GM18520 (cell line): ENCODE measurements at regions not wholly inside any gene's neighbourhood (a gene's known extent, or its start where the extent isn't known, plus 50 kb on each side); places are given as distances from the start of the nearest gene placed in this dataset.

Source experiments
- ATAC-seq: cut with Tn5 transposase; IDR thresholded peaks from one replicate; pipeline ENCODE4 v1.9.1; 2021; ENCODE audit not compliant: unreplicated experiment

DNA sequence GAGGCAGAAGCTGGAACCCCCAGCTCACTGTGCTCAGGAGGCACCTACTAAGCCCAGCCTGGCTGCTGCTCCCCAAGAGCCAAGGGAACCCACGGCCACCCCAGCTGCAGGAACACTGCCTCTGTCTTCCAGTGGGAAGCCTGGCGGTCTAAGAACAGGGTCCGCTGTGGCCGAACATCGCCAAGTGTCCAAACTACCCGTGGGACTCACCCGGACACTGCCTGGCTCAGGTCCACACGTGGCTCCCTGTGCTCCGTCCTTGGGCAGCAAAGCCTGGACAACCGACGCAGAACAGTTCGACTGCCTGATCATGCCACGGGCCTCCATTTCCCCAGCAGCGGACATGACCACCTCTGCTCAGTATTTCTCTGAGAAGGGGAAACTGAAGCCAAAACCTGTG, 747.0 kb downstream of the BRD1 start:
- no peak for ATAC-seq

DNA sequence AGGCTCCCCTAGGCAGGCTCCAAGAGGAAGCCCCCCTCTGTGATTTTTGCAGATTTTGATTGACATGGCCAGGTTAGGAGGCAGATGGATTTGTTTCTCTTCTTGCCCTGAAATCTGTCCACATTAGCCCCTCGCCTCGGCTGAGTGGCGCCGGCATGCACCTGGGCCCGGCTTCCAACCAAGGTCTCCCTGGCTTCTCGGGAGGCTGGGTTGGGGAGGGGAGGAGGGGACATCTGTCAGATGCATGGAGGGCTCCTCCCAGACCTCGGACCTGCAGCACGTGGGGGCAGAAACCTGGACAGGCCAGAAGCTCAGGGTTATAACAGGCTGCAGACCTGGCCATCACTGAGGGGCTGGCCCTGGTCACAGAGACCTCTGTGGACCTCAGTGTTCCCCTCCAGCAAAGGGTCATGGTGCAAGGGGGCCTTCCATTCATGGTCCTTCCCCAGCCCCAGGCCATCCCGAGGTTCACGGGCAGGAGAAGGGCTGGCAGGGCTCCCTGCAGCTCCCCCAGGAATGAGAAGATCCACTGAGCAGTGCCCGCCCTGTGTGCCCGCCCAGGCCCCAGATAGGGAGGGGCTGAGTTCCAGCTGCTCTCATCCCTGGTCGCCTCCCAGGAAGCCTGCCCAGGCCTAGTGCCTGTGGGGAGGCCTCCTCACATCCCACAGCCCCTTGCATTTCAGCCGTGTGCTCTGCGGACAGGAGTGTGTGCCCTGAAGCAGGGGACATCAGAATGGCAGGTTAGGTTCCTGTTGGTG, 747.8 kb downstream of the BRD1 start:
- ATAC-seq = no peak

DNA sequence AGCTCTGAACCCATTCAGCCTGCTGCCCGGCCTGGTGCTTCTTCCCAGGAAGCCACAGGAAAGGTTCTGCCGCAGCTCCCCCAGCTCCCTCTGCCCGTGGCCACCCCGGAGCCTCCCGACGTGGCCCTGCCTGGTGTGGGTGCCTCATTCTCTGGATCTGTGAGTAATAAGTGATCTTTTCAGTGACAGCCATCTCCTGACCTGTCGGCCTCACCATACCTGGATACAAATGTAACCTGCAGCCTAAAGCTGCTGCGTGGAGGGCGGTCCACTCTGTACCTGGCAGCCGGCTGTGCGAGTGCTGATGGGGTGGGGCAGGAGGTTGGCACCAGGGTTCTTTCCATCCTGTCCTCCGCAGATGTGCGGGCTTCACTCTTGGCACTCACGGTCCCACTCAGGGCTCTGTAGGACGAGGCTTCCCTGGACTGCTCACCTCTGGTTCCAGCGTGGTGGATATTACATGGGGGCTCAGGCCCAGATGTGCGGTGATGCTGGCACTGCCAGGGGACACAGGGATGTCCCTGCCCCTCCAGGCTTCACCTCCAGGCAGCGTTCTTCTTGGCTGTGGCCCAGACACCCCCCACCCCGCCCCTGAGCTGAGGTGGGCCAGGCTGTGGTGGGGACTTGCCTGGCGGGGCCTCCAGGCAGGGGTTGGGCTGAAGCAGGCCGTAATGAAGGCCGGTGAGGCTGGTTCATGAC, 748.5 kb downstream of the BRD1 start:
- no peak for ATAC-seq

DNA sequence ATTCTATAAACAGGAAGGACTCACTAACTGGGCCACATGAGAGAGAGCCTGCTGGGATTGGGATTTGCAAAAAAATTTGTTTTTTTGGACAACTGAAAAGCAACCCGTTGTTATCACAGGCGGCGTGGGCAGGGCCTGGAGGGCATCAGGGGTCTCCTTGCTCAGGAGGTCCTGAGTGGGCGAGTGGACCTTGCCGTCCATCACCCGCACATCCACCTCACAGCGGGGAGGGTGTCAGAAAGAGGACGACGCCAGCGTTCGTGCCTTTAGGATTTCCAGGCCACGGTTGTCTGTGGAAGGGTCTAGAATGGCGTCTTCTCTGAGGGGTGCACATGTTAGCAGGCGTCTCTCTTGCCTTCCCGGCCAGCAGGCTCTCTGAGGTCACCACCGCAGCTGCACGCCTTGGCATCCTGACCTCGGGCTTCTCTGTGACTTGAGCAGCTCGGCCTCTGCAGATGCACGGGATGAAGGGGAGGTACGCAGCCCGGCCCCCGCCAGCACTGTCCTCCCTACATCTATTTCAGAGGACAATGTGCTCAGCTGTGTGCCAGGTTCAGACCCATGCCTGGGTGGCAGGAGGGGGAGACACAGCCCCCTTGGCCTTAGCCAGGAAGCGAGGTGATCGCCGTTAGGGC, 749.5 kb downstream of the BRD1 start:
- ATAC-seq = no peak

DNA sequence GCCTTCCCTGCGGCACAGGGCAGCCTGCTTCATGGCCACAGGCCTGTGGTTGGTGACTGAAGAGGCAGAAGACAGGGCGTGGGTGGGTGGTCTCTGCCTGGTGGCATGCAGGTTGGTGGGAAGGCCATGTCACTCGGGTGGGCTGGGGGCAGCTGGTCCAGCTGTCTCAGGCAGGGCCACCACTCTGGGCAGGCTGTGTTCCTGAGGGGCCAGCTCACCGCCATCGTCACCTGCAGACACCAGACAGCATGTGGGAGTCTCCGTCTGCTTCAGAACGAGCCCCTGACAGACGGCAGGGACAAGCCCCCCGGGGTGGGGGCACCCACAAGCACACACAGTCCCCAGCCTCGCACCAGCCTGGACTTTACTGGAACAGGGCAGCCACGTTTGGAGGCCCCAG, 750.1 kb downstream of the BRD1 start:
- ATAC-seq = no peak

DNA sequence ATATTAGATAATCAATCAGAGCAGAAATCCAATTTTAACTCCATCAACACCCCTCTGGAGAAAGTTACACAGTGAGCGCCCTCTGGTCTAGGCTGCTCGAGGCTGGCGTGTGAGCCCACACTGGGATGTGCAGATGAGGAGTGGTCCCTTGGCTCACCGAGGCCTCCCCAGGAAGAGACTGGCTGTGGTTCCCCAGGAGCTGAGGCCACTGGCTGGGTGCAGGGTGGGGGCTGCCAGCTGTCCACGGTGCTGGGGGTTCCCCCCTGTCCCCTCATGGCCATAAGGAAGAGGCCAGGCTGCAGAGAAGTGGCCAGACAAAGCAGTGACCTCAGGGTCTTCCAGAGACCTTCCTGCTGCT, 750.7 kb downstream of the BRD1 start:
- ATAC-seq = no peak

DNA sequence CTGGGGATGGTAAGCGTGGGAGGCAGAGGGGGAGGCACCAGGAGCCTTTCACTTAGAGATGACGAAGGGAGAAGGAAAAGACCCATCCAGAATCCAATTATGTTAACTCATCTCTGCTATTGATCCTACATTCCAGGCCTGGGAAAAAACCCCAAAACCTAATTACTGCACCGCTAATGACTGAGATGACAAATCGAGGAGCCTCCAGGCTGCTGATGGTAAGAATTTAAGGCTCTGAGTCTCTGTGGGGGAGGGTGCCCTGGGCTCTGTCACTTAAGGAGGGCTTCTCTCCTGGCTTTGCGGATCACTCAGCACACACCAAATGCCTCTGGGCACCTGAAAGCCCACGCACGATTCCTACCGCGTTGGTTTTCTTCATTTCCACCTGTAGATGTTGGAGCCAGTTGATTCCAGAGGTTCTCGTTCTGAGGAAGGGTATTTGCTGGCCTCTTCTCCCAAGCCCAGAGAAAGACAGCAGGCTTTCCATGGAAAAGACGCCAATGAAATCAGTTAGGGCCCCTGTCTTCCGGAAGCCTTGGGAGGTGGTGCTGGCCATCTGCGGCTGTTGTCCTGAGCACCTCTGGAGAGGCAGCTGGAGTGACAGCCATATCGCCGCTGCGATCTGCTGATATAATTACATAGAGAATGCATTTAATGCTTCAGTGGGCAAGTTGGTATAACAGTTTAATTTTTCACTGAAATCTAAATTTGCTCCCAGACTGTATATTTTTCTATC, 751.2 kb downstream of the BRD1 start:
- no peak for ATAC-seq

DNA sequence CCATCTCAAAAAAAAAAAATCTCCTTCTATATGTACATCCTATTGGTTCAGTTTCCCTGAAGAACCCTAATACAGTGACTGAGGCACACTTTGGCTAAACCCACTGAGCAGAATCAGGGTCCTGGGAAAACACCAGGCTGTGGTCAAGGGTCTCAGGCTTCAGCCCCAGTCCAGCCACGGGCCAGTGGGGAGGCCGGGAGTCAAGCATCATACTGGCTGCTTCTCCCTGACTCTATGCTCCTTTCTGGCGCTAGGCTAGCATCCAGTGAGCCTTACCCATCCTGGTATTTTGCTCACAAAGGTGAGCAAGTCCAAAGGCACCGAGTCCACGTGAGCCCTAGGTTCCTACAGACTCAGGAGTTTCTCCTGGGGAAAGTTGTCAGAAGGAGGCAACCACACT, 752.5 kb downstream of the BRD1 start:
- ATAC-seq = no peak

DNA sequence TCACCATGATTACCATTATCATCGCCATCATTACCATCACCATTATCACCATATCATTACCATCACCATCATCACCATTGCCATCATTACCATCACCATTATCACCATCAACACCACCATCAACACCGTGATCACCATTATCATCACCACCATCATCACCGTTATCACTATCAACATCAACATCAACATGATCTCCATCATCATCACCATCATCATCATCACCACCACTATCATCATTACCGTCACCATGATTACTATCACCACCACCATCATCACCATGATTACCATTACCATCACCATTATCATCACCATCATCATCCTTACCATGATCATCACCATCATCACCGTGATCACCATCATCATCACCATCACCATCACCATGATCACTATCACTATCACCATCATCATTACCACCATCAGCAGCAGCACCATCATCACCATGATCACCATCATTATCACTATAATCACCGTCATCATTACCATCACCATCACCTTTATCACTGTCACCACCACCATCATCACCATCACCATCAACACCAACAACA, 753.7 kb downstream of the BRD1 start:
- ATAC-seq = no peak

DNA sequence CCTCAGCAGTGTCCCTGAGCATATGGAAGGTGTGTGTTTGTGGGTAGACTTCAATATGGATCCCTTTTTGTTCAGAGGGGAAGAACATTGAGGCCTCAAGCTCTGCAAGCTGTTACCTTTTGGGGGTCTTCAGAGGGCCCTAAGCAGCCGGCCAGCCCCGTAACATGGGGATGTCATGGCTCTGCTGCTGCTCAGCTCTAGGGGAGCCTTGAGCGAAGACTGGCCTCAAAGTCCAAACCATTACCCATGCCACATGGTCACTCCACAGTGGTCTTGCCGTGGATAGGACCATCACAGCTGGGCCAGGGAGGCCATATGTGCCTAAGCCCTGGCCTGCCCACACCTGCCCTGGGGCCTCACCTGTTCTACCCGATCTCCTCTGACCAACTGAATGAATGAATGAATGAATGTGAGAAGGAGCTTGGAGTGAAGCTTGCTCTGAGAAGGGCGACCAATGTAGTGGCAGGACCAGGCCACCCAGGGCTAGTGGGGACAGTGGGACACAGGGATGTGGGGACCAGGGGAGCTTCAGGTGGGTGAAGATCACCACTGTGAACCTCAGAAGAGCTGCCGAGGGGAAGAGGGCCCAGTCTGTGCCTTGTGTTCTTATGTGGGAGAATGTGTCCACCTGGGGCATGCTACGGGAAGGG, 754.6 kb downstream of the BRD1 start:
- ATAC-seq = no peak

DNA sequence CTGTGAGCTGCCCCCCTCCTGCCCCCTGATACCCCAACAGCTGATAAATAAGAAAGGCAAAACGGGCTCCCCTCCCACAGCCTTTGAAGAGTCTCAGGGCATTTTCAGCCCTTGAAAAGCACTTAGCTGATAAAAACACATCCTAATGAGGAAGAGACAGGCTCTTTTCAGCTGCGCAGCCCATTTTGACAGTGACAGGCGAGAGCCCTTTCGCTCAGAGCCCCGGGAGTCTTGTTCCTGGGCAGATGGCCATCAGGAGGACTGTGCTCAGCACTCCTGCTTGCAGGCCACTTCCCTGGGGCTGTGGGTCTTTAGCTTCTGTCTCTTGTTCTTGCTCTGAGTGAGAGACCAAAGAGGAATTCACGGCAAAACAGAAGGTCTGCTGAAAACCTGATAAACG, 757.2 kb downstream of the BRD1 start:
- no peak for ATAC-seq

DNA sequence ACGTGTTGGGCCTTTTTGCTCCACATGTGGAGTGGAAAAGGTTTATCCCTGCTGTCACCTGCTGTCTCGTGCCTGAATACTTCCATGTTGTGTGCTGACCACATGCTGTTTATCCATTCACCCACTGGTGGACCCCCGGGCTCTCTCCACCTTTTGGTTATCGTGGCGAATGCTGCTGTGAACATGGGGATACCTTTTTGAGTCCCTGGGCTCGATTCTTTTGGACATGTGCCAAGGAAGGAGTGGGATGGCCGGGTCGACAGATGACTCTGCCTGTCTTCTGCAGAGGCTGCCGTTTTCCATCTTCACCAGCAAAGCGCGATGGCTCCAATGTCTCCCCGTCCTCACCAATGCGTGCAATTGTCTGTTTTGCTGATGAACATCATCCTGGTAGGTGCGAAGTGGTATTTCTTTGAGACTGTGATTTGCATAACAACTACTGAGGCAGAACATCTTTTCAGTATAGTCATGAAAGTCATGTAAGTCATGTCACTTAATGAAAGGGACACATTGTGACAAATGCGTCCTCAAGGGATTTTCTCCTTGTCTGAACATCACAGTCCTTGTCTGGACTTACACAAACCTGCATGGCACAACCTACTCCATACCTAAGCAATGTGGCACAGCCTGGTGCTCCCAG, 758.7 kb downstream of the BRD1 start:
- ATAC-seq = no peak

DNA sequence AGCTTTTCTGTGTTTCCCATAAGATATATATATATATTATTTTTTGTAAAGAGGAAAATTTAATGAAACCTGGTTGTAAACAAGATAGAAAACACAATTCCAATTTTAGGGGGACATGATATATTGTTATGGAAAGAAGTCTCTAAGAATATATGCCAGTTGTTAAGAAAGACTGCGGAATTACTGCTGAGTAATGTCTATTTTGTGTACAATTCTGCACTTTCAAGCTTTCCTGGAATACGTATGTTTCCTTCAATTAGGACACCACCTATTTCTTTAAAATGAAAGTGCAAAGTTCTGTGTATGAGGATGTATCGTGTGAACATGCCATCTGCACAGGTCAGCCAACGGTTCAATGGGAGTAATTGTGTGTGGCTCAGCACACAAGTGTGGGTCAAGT, 760.2 kb downstream of the BRD1 start:
- no peak for ATAC-seq

DNA sequence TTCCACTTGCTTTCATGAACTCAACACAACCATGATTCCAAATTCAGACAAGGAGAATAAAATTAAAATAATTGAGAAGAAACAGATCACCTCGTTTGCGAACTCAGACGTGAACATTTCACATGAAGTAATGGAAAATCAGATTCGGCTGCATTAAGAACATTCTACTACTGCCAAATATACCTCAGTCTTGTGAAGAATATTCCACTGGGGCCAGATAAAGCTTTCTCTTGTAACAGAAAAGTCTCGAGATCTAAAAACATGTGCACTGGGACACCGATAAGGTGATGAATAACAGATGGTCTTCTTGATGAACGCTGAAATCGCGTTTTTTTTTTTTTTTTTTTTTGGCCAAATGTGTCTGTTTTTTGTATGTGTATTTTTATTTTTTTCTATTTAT, 761.1 kb downstream of the BRD1 start:
- no peak for ATAC-seq

DNA sequence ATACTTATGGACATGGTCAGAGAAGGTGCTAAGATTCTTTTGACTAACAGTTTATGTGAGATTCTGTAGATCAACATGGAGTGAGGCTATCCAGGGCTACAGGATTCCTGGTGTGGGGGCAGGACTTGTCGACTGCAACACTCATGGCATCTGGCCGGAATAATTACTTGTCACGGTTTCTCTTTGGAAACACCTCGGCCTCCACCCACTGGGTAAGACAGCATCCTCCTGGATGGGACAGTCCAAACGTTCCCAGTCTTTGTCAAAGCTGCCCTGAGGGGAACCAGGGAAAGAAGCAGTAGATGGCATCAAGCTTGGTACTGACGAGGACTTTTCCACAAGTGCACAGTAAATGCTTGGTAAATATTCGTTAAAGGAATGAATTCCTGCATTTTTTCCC, 762.8 kb downstream of the BRD1 start:
- no peak for ATAC-seq

DNA sequence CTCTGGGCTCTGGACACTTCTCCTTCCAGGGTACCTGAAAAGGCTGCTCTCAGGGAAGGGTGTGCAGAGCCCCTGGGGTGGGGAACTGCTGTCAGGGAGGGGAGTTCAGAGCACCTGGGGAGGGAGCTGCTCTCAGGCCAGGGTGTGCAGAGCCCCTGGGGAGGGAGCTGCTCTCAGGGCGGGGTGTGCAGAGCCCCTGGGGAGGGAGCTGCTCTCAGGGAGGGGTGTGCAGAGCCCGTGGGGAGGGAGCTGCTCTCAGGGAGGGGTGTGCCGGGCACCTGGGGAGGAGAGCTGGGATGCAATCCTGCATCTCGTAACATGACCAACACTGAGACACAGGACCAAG, 764.2 kb downstream of the BRD1 start:
- ATAC-seq = no peak

DNA sequence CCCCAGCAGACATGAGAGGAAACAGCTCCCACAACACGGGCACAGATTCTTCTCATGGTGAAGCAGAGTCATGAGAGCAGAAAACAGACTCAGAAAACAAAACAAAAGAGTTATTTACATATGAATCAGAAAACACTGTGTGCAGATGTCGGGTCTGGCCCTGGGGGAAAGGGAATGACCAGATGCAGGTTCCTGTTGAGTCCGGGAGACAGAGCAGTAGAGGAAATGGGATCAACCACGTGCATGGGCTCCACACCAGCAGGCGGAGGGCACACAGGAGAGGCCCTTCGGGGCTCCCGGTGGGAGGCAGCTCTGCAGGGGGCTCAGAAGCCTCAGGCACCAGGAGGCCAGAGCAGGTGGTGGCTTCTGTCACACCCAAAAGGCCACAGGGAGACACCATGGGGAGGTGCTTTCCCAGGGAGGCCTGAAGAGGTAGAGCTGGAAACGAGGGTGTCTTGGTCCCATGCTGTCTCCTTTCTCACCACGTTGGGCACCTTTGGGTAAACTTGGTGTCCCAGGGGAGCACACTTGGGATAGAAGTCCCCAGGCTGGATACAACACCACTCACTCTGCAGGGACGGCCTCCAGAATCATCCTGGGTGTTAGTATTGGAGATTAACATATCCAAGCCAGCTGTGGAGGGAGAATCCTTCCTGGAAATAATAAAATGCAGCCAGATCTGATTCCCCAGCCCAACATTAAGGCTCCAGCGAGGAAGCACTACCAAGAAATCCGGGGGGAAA, 764.7 kb downstream of the BRD1 start:
- no peak for ATAC-seq

DNA sequence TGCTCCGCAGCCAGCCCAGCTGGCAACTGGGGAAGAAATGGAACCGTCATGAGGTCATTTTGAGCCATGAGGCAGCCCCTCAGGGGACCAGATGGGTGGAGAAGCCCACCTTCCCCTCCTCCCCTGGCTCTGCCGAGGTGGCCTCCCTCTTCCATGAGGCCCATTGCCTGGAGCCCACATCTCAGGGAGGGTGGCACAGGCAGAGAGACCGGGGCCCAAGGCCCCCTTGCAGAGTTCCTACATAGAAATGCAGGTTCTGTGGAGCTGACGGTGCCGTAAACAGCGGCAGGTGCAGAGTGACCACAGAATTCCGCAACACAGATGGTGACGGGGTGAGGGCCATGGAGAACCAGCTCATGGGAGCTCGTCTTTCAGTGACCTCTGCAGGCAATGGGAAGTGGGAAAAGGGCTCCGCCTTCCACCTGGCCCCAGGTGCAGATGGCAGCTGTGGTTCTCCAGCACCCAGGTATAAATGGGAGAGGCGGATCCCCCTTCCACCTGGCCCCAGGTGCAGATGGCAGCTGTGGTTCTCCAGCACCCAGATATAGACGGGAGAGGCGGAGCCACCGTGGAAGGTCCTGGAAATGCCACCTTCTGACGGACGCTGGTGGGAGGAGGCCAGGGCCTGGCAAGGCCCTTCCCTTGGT, 765.4 kb downstream of the BRD1 start:
- ATAC-seq = no peak

DNA sequence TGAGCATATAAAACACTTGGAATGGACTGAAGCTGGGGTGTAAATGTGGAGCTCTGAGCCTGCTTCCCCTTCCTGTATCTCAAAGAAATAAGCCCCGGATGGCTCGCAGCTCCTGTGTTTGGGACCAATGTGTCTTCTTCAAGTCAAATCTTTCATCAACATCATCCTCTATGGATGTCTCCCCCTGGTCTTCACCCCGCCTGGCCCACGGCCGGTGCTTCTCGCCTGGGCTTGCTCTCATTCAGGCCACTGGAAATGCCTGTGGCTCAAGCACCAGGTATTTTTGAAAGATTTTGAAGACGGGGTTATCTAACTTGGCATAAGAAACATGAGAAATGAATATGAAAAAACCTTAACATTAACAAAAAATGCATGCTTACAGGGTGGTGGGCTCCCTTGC, 769.8 kb downstream of the BRD1 start:
- ATAC-seq = no peak
